ENCODE measurements at regions not wholly inside any gene's neighbourhood (a gene's known extent, or its start where the extent isn't known, plus 50 kb on each side); places are given as distances from the start of the nearest gene placed in this dataset.

DNA sequence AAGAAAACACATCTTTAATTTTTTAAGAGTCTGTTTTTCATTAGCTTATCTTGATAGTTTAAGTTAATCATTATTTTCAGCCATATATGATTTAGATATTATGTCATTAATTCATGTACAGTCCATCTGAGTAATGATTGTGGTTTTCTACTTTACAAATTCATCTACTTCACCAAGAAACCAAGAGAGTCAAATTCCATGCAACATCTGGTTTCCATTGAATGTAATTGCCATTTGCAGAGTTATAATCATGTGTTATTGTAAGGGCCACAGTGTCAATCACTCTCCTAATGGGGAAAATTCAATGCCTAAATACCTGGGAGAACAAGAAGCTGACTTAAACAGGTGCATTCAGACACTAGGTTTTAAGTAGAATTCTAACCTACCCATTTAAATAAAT, 217.2 kb upstream of the OSR1 start:
- TF ChIP-seq, protein P1, sequence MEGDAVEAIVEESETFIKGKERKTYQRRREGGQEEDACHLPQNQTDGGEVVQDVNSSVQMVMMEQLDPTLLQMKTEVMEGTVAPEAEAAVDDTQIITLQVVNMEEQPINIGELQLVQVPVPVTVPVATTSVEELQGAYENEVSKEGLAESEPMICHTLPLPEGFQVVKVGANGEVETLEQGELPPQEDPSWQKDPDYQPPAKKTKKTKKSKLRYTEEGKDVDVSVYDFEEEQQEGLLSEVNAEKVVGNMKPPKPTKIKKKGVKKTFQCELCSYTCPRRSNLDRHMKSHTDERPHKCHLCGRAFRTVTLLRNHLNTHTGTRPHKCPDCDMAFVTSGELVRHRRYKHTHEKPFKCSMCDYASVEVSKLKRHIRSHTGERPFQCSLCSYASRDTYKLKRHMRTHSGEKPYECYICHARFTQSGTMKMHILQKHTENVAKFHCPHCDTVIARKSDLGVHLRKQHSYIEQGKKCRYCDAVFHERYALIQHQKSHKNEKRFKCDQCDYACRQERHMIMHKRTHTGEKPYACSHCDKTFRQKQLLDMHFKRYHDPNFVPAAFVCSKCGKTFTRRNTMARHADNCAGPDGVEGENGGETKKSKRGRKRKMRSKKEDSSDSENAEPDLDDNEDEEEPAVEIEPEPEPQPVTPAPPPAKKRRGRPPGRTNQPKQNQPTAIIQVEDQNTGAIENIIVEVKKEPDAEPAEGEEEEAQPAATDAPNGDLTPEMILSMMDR (IDR thresholded peaks at IDR 0.05; ENCODE audit: borderline replicate concordance, control extremely low read depth, extremely low read depth, insufficient read depth, missing control alignments): no peak
- no peak for DNase-seq (ENCODE audit: low spot score)
- in situ Hi-C loops (cut with MboI; ENCODE audit: low sequenced_read_pairs, unreplicated experiment): no loop called here

DNA sequence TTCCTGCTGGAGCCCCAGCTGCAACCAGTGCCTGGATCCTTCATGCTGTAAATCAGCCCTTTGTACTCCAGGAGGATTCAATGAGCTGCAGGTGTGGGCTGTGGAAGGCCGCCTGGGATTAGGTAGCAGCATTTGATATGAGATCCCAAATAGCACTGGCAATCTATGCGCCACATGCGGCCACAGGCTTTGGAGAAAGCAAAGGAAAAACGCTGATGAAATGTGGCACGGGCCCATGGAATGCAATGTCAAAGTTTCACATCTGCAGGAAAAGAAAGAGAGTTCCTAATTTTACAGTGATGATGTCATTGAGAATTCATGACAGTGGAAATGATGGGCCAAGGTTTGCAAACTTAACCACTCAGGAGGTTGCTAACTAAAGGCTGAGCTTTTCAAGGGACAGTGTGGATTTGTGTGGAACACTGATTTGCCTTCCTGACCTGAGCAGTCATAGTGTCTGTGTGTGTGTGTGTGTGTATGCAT, 216.4 kb upstream of the OSR1 start:
- TF ChIP-seq, protein P1 (IDR thresholded peaks at IDR 0.05; ENCODE audit: borderline replicate concordance, control extremely low read depth, extremely low read depth, insufficient read depth, missing control alignments): no peak
- DNase-seq (ENCODE audit: low spot score): no peak
- in situ Hi-C loops (cut with MboI; ENCODE audit: low sequenced_read_pairs, unreplicated experiment): no loop called here

DNA sequence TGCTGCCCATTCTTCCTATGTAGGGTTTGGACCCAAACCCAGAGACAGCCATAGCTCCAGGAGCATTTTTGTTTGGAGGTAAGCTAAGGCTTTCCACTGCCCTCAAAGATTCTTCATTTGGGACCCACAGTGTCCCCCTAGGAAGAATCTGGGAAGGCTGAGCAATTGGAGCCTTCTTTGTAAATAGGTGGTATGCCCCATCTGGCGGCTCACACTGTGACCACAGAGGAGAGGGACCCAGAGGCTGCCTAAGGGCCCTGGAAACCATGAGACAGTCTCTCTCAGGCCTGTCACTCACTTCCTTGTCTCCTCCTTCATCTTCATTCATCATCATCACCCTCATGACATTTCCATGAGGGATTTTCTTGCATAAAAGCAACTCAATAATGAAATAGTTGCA, 215.4 kb upstream of the OSR1 start:
- in situ Hi-C loops (cut with MboI; ENCODE audit: low sequenced_read_pairs, unreplicated experiment): no loop called here
- DNase-seq (ENCODE audit: low spot score): no peak
- TF ChIP-seq, protein P1 (IDR thresholded peaks at IDR 0.05; ENCODE audit: borderline replicate concordance, control extremely low read depth, extremely low read depth, insufficient read depth, missing control alignments): no peak

DNA sequence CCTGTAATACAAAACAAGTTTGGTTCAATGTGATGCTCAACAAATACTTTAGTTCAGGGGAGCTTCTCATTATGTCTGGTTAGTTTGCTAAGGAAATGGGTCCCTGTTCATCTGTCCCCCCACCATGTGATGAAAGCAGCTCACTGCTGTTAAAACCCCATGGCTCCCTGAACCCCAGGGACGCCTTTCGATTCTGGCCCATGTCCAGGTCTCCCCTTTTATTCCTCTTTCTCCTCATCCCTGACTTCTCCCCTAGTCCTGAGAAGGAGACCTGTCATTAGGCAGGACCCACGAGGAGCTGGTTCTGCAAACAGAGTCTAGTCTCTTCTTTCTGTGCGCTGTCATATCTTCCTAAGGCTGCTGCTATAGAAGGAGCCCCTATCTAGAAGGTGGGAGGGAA, 213.3 kb upstream of the OSR1 start:
- in situ Hi-C loops (cut with MboI; ENCODE audit: low sequenced_read_pairs, unreplicated experiment): no loop called here
- DNase-seq (ENCODE audit: low spot score): no peak
- TF ChIP-seq, protein P1 (IDR thresholded peaks at IDR 0.05; ENCODE audit: borderline replicate concordance, control extremely low read depth, extremely low read depth, insufficient read depth, missing control alignments): no peak

DNA sequence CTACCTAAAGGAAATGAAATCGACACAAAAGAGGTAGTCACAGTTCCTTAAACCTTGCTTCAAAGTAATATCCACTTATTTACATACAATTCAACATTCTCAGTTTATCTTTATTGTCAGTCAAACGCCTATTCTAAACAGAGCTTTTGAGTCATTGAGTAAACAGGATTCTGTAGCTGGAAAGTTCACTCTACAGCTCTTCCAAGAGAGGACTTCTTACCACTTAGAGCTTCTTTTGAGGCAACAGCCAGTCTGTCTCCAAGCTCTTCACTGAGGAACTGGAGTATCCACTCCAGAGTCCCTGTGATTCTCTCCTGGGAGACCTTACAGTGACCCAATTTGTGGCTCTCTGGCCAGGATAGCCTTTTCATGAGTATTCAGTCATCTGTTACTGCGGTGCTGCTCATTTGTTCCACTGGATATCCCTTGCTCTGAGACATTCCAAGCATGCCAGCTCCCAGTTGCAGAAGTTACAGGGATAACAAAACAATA, 210.9 kb upstream of the OSR1 start:
- in situ Hi-C loops (cut with MboI; ENCODE audit: low sequenced_read_pairs, unreplicated experiment): no loop called here
- no peak for DNase-seq (ENCODE audit: low spot score)
- TF ChIP-seq, protein P1 (IDR thresholded peaks at IDR 0.05; ENCODE audit: borderline replicate concordance, control extremely low read depth, extremely low read depth, insufficient read depth, missing control alignments): no peak

DNA sequence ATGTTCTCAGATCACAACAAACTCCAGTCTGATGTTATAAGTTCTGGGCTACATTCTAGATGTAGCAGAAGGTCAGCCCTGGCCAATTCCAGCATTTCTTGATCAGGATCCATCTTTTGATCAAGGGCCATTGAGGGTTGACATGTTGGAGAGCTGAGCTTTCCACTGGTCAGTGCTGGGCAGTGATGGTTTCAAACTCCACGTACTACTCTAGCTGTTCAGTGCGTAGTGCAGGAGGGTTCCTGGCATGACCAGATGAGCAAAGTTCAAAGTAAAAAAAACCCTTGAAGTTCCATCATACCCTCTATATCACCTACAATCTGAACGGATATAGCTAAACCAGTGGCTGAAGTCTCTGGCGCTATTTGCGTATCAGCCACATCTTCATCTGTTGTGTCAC, 210.4 kb upstream of the OSR1 start:
- in situ Hi-C loops (cut with MboI; ENCODE audit: low sequenced_read_pairs, unreplicated experiment): no loop called here
- TF ChIP-seq, protein P1 (IDR thresholded peaks at IDR 0.05; ENCODE audit: borderline replicate concordance, control extremely low read depth, extremely low read depth, insufficient read depth, missing control alignments): no peak
- DNase-seq (ENCODE audit: low spot score): no peak

DNA sequence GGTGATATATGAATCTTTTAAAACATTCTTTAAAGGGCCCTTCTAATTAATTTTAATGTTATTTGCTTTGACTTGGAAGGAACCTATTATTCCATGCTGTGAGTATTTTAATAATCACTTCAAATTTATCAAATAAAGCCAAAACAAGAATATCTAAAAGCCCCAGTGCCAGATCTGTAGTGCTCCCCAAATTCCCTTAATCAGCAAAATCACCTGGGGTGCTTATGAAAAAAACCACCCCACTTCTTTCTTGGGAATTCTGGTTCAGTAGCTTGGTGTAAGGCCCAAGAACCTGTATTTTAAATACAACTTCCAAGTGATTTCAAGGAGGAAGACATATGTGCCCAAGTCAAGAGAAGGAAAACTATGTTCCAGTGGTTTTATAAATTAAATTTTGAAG, 202.4 kb upstream of the OSR1 start:
- TF ChIP-seq, protein P1 (IDR thresholded peaks at IDR 0.05; ENCODE audit: borderline replicate concordance, control extremely low read depth, extremely low read depth, insufficient read depth, missing control alignments): no peak
- no peak for DNase-seq (ENCODE audit: low spot score)
- in situ Hi-C loops (cut with MboI; ENCODE audit: low sequenced_read_pairs, unreplicated experiment): no loop called here
